Cortex of kidney (tissue), 1 donor: ENCODE measurements at regions not wholly inside any gene's neighbourhood (a gene's known extent, or its start where the extent isn't known, plus 50 kb on each side); places are given as distances from the start of the nearest gene placed in this dataset.

ENCODE experiments used
- DNase-seq: peaks from one replicate; lab custom pipeline; 2025; lab: John Stamatoyannopoulos, UW

DNA sequence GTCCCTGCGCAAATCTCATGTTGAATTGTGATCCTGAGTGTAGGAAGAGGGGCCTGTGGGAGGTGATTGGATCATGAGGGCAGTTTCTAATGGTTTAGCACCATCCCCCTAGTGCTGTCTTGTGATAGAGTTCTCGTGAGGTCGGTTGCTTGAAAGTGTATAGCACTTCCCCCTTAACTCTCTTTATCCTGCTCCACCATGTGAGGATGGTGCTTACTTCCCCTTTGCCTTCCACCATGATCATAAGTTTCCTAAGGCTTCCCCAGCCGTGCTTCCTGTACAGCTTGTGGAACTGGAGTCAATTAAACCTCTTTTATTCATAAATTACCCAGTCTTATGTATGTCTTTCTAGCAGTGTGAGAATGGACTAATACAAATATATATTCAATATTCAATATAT is 303.7 kb upstream of the SEL1L start:
- no peak for DNase-seq

DNA sequence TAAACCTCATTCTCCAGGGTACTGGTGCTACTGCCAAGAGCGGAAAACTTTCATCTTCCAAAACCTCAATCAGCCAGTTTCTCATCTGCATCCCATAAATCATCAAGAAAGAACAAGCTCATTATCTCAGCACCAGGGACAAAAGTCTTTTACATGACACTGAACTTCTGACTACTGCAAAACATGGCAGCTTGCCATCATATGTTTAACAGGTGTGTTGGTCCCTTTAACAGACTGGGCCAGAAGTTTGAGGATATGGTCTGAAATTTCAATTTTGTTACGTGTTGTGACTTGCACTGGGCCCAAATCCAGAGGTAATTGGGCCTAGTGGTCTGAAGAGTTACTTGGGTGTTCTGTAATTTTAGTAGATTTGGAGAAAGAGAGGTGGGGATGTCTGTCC is 305.4 kb upstream of the SEL1L start:
- no peak for DNase-seq

DNA sequence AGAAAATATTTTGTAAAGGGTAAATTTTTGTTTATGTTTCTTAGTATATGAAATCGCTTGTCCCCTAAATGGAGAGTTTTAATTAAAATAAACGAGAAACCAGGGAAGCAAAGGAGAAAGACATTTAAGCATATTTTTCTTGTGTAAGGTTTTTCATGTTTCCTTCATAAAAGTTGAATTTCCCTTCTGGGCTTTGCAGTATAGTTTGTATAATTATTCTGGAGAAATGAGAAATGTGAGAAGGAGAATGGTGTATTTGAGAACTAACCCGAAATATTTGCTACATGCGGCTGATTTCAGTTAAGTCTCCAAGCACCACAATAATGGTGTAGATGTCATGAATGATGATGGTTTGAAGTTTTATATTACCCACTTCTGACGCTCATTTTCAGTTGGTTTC is 307.7 kb upstream of the SEL1L start:
- no peak for DNase-seq

DNA sequence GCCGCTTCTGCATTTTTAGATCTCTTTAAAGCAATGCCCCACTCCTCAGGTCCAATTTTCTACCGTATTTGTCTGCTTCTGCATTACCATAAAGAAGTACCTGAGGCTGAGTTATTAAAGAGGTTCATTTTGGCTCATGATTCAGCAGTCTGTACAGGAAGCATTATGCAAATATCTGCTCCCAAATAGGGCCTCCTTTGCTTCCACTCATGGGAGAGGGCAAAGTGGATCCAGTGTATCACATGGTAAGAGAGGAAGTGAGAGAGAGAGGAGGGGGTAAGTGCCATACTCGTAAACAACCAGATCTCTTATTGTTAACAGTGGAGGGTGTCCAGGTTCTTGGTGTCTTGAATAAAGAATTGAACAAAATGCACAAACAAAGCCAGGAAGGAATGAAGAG is 316.1 kb upstream of the SEL1L start:
- no peak for DNase-seq

DNA sequence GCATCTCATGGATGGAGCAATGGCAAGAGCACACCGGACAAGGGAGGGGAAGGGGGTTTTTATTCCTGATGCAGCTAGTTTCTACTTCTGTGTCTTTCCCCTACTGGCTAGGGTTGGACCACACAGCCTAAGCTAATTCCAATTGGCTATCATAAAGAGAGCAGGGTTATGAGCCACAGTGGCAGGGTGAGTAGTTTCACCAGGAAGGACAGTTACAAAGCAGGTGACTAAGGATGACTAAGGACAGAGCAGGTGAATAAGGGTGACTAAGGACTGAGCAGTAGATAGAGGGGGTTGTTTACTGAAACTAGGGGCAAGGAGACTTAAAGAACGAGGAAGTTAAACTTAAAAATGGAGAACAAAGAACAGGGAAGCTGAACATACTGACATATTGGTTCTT is 321.4 kb upstream of the SEL1L start:
- no peak for DNase-seq

DNA sequence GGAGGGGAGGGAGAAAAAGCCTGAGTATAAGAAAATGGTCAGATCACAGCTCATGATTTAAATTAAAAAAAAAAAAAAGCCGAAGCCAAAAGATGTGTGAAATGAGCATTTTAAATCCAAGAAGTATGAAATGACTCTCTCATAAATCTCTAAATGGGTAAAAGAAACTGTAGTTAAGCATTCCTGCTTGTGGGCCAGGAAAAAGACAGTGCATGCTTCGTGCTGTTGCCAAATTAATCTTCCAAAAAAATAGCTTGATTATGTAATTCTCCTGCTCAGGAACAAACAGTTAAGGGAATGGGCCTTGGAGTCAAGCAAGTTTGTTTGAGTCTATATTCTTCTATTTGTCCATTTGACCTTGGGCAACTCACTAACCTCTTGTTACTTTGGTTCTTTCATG is 325.4 kb upstream of the SEL1L start:
- no peak for DNase-seq

DNA sequence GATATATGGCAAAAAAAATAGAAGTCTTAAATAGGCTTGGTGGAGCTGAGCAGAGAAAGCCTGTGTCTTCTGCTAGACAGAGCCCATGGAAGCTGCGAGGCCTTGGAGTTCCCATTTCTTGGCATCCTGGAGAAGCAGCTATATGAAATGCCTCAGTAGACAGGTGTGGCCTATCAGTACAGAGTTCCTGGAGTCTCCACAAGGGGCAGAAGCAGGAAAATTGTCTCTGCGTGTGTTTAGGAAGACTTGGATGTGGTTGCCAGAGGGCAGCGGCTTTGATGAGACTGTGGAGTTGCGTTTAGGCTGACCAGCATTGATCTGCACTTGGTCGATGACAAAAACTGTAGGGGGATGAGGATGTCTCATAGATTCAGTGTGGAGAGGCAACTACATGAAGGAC is 334.5 kb upstream of the SEL1L start:
- no peak for DNase-seq

DNA sequence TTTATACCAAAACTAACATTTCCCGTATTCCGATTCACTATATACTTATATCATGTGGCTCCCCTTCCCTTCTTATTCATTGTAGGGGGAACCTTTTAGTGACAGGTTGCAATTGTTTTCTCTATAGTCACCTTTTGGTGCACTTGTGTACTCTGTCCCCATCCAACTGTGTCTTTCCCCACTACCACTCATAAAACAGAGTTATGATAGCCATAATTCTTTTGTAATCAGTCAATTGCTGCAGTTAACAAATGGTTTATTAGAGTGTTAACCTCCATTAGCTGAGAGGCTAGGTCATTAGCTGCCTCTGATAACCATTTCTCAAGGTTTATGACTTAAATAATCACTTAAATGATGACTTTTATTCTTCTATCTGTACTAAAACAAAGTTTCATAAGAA is 338.1 kb upstream of the SEL1L start:
- no peak for DNase-seq

DNA sequence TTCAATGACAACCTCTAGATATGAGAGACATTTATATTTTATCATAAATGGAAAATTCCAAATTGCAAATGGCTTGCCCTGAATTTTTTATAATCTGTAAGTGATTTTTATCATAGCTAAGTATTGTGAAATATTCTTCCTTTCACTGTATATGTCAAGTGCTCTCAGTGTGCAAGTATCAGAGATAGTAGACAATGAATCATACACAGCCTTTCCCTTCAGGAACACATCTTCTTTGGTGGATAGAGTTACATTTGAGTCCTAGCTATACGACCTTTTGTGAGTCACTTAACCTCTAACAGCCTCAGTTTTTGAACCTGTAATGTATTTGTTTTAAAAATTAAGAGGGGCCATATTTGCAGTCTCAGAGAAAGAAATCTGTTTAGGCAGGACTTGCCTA is 350.7 kb upstream of the SEL1L start:
- DNase-seq: no peak

DNA sequence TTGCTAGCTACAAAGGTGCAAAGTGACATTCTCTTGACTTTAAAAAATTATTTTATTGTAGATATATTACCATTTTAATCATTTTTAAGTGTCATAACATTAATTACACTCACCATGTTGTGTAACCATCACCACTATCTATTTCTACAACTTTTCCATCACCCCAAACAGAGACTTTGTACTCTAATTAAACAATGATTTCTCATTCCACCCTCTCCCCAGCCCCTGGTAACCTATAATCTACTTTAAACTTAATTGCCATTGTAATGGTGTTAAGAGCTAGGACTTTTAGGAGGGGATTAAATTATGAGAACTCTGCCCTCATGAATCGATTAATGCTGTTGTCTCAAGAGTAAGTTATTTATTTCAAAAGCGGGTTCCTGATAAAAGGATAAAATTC is 352.9 kb upstream of the SEL1L start:
- DNase-seq: no peak

DNA sequence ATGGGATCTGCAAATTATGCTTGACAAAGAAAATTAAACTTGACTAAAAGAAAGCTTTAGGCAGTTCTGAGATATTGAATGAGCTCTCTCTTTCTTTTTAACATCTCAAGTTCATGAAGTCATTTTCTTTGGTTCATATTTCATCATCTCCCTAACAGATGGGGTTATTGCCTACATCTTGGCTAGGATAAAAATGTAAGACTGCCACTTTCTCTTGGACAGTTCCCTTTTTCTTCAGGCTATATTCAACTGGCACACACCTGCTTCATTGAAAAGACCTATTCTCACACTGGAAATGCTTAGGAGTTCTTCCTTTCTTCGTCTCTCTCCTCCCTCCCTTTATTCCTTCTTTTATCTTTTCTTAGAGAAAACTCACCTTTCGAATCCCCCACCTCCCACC is 355.9 kb upstream of the SEL1L start:
- no peak for DNase-seq

DNA sequence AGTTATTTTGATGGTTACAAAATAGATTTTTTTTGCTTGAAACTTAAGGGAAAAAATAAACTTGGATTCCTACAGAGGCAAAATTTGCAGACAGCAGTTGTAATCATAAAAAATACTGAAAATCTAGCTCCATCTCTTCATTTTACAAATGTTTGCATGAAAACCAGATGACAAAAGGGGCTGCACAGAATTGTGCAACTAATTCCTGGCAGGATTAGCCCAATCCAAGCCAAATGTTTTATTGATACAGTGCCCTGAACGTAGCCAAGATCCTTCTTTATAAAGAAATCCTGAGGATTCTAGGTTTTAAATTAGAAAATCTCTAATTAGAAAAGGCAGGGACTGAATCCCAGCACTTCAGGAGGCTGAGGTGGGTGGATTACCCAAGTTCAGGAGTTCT is 356.4 kb upstream of the SEL1L start:
- no peak for DNase-seq

DNA sequence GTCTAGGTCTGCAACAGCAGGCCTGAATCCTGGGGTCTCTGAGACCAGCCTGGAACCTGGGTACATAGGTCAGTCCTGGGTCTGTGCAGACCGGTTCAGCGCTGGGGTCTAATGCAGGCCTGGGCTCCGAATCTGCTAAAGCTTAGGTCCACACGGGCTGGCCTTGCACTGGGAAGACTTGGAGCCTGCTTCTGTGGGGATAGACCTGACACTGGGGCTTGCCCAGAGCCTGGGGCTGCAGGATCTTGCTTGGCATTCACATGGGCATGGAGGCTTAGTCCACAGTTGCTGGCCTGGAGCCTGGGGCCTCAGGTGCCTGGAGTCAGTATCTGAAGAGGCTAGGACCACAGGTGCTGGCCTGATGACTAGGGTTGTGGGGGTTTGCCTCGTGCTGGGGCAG is 369.8 kb upstream of the SEL1L start:
- no peak for DNase-seq

DNA sequence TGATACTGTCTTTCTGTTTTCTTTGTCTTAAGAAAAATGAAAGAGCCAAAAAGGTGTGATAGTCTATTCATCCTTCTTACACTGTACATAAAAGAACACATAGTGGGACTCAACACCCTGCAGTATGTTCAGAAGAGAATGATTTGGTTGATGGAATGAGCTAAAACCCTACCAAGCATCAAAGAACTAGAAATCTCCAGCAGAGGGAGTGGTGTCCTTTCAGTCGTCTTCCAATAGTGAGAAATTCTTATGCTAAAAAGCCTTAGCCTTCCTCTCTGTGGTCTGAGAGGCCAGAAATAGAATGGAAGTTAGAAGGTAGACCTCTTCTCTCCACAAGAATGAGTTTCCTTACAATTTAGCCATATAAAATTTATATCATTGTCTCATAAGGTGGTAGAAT is 393.4 kb upstream of the SEL1L start:
- no peak for DNase-seq

DNA sequence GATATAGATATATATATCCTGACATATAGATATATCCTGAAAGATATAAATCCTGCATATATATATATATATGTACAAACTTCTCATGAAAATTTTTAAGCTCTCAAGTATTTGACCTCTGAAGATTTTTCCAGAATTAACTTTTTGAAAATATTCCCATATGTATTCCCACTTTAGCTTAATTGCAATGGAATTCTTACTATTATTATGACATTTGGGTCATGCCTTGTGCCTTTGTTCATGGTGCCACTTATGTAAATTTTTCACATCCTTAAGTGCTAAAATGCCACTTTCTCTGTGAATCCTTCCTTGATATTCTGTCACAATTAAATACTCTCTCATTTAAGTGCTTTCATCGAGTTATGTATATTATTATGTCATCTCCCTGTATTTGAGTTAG is 398.2 kb upstream of the SEL1L start:
- DNase-seq: no peak

DNA sequence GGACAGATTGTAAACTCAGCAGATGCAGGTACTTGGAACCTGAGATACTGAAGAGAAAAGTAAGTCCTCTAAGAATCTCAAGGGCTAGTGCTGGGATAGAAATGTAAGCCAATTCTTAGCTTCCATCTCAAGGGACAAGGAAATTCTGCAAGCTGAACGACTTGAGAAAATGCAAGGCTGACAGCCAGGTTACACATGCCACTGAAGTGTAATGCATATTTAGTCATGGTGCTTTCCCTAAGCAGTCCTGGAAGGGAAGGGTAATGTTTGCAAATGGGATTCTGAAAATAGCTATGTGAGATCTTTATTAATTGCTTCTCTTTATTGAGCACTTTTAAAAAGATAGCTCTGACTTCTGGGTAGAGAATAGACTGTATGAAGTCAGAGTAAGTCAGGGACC is 402.7 kb upstream of the SEL1L start:
- DNase-seq: no peak

DNA sequence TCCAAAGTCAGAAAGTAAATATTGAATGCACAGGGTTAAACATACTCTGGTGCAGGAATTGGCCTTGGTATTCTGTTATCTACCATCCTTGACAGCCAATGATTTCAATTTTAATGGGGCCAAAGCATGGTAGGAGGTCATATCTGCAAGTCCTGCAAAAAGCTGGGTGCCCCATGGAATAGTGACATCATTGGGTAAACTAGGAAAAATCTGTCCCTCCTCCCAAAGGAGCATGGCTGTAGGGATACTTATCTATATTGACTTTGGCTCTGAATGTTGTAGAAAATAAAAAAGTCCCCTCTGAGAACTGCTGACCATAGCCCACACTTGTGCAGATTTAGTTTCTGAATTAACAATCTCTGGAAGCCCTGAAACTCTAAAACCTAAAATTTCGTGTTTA is 403.2 kb upstream of the SEL1L start:
- DNase-seq: no peak

DNA sequence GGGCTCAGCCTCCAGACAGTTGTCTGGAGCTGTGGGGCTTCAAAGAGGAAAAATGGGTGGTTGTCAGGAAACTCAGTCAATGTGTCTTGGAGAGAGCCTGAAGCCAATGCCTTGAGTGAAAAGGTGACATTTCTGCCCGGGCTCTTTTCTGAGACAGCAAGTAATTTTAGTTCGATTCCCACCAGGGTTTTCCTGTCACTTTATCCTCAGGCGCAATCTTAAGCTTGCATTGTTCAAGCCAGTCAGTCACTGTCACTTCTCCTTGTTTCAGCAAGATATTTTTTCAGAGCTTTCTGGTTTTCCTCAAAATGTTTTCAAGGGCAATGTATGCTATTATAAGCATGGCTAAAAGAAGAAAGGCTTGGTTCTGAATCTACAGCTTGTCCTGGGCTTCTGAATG is 404.7 kb upstream of the SEL1L start:
- no peak for DNase-seq

DNA sequence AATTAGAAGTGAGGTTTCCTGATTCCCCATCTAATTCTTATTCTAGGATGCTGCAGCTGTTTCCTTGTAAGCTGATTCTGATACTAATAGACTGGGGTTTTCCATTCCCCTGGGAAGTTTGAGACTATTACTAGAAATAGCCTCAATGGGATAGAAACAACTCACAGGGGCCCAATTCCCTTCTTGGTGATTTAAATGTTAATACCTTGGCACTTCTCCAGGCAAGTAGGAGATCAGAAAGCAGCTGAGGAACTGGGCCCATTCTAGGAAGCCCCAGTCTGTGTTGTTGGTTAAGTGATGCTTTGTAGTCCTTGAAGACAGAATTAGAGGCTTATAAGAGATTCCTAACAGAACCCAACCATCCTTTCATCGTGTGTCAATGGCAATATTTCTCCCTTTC is 407.0 kb upstream of the SEL1L start:
- DNase-seq: no peak

DNA sequence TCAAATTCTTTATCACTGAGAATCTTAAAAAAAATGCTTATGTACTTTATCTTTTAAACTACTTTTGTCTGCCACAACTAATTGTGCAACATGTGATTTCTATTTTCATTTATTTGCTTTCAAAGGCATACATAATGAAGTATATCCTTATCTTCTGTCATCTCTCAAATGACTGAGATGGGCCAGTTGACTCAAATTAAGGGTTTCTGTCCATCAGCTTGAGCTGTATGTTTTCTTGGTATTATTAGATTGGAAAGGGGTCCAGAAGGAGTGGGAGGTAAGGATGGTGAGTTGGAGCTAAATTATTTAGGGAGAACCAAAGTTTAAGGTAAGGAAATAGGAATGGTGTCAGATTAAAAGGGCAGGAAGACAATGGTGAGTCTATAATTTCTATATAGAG is 408.4 kb upstream of the SEL1L start:
- DNase-seq: no peak

DNA sequence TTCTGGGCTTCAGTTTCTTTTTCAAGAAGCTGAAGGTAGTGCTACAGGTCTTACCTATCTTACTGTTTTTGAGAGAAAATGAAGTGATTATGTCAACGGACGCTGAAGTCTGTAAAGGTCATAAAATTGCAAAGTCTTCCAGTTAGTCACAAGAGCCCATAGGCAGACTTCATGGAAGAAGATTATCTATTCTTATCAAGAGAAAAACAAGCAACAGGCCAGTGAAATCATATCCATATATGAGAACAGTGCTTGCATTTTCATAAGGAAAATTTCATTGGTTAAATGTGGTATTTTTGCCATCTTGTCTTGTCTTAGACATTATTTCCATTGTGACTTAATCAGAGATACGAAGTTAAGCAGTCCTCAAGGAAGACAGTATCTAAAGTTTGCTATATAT is 412.7 kb upstream of the SEL1L start:
- DNase-seq: no peak

DNA sequence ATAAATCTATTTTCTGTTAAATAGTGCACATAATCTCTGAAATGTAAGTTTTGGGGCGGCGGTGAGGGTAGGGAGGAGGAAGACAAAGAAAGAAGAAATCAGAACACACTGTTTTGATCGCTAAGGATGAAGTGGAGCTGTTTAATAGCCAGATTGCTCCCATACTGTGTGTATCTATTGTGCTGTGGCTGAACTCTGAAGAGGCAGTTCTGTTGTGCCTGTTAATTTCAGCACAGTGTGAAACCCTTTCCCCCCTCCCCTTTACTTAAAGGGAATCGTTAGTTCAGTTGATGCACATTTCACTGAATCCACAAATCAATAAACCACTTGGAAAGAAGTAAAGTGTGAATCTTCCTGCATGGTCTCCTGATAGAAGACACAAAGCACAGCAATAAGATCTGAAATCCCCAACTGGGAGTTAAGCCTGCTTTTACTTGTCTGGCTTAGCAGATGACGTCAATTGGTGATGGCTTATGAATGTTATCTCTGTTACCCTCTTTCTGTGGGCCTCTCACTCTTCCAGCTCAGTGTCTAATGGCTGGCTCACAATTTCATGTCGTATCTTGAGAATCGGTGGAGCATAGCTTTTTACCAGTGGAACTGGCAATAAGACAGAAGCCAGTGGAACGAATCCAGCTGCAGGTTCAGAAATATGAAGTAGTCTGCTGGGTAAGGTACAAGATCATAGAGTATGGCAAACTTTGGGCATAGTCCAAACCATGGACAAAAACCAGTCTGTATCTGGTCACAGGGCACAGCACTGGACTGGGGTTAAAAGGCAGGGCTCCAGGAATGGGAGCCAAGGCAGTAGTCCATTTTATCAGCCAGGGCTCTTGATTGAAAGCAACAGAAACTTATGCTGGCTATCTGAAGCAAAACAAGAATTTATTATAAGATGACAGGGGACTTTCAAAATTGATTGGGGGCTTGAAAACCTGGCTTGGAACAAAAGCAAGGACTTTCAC is 413.5 kb upstream of the SEL1L start:
- no peak for DNase-seq

DNA sequence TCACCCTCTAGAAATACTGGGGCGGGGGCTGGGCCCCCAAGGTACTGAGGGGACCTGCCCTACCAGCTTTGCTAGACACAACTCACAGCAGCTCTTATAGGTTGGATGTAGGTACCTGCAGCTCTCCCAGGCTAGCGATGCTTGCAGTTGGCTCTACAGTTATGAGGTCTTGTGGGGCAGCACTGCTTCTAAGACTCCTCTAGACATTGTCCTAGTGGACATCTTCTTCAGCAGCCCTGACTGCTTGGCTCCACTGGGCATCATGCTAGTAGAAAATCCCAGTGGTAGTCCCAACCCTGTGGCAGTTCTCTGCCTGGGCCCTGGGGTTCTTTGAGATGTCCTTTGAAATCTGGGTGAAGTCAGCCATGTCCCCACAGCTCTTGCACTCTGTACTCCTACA is 419.3 kb upstream of the SEL1L start:
- DNase-seq: no peak

DNA sequence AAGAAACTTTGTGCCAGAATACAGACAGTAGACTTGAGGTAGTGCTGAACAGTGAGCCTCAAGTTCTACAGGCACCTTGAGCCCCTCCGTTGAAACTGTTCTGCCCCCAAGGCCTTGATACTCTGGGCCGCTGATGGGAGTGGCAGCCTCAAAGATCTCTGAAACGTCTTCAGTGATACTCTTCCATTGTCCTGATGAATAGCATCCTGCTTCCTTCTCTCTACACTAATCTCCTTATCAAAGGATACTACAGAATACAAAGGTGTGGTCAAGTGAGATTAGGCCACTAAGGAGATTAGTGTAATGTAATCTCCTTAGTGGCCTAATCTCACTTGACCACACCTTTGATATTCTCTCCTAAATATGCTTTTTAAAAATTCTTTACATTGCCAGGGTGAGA is 419.8 kb upstream of the SEL1L start:
- no peak for DNase-seq
